GM21381 (cell line): ENCODE measurements at regions not wholly inside any gene's neighbourhood (a gene's known extent, or its start where the extent isn't known, plus 50 kb on each side); places are given as distances from the start of the nearest gene placed in this dataset.

Experiments used
- ATAC-seq: cut with Tn5 transposase; IDR thresholded peaks from one replicate; pipeline ENCODE4 v1.9.1; 2021; ENCODE audit warnings: mild to moderate bottlenecking, moderate library complexity; ENCODE audit not compliant: unreplicated experiment

GRCh38 chr11:11140510-11140909 lies 212.5 kb downstream of the CSNK2A3 start:
- no peak for ATAC-seq

GRCh38 chr11:11137339-11137738 lies 215.7 kb downstream of the CSNK2A3 start:
- no peak for ATAC-seq

DNA sequence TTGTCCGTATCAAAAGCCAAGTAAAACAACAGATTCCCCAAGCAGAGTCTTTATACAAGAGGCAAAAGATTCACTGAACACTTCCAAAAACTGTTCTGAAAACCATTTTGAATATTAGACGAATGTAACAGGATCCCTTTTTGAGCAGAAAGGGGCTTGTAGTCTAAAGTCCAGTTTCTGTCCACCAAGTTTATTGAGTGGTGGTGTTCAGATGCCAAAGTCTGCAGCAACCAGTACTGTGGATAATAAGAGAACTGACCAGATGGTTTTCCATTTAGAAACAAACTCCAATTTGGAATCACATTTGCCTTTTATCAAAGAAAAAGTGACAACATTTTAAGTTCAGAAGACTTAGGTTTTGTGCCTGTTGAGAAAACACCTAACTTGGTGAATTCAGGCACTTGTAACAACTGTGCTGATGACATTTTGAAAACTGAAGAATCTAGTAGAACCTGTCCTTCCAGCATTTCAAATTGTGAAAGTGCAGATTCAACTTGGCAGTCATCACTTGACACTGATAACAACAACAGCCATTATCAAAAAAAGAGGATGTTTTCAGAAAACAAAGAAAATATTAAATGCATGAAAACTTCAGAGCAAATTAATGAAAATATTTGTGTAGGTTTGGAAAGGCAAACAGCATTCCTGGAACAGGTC lies 217.1 kb downstream of the CSNK2A3 start:
- ATAC-seq = no peak

GRCh38 chr11:11129118-11129517 lies 223.9 kb downstream of the CSNK2A3 start:
- ATAC-seq = no peak

DNA sequence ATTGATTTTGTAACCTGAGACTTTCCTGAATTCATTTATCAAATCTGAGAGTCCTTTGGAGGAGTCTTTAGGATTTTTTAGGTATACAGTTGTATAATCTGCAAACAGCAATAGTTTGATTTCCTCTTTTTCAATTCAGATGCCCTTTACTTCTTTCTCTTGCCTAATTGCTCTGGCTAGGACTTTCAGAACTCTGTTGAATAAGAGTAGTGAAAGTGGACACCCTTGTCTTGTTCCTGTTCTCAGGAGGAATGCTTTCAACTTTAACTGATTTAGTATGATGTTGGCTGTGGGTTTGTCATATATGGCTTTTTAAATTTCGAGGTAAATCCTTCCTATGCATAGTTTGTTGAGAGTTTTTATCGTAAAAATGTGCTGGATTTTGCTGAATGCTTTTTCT lies 227.4 kb downstream of the CSNK2A3 start:
- no peak for ATAC-seq

DNA sequence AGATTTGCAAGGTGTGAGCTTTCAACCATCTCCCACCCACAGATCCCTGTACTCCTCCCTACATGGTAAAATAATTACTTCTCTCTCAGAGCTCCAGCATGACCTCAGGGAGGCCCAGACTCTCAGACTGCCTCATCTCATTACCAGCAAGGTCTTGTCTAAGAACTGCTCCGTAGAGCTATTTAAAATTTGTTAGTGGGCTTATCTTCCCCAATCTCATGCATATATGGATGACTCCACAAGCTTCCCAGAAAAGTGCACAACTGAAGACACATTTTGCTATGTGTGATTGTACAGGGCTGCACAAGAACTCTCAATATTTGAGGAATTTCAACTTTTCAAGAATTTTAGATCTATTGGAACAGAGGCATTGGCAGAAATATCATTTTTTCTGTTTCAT lies 230.3 kb downstream of the CSNK2A3 start:
- ATAC-seq = no peak

GRCh38 chr11:11119917-11120316 lies 233.1 kb downstream of the CSNK2A3 start:
- ATAC-seq = no peak

GRCh38 chr11:11117730-11118129 lies 235.3 kb downstream of the CSNK2A3 start:
- ATAC-seq = no peak

- no peak for ATAC-seq
Observed at GRCh38 chr11:11115475-11115874, 237.6 kb downstream of the CSNK2A3 start.

DNA sequence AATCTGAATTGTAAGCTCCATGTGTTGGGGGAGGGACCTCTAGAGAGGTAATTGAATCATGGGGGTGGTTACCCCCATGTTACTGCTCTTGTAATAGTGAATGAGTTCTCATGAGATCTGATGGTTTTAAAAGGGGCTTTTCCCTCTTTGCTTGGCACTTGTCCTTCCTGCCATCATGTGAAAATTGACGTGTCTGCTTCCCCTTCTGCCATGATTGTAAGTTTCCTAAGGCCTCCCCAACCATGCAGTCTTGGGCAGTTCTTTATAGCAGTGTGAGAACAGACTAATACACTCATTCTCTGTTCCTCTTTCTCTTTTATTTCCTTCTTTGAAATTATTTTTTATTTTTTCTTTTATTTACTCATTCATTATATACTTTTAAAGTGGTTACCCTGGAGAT lies 239.4 kb downstream of the CSNK2A3 start:
- no peak for ATAC-seq

GRCh38 chr11:11108026-11108425 lies 245.0 kb downstream of the CSNK2A3 start:
- no peak for ATAC-seq

GRCh38 chr11:11107076-11107723 lies 245.8 kb downstream of the CSNK2A3 start:
- no peak for ATAC-seq

DNA sequence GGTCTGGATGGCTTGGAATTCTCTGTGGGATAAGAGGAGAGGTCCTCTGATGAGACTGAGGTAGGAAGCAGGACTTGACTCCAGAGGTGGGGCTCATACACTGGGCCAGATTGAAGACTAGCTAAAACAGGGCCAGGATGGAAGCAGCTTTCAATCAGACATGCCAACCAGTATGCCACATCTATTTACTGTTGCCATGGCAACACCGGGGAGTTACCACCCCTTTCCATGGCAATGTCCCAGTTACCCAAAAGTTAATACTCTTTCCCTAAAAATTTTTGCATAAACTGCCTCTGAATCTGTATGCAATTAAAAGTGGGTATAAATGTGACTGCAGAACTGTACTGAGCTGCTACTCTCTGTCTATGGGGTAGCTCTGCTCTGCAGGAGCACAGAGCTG lies 247.5 kb upstream of the ZBED5 start:
- no peak for ATAC-seq

GRCh38 chr11:11095831-11096723 lies 238.2 kb upstream of the ZBED5 start:
- ATAC-seq = no peak

DNA sequence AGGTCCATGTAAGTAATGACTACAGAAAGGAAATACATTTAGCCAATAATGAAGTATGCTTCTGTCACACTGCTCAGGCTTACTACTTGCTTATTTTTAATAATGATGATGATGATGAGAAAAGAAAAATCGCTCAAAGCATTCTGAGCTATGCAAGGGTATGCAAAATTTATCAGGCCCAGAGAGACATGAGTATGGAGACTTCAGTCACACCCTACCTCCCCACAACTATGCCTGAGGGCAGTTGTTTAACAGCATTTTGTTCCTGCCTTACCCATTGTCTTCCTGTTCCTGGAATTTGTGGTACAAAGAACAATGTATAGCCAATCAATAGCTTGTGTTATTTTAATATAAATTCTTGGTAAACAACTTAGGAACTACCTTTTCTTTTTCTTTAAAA lies 232.6 kb upstream of the ZBED5 start:
- ATAC-seq = no peak

GRCh38 chr11:11089805-11090204 lies 232.0 kb upstream of the ZBED5 start:
- ATAC-seq = no peak

DNA sequence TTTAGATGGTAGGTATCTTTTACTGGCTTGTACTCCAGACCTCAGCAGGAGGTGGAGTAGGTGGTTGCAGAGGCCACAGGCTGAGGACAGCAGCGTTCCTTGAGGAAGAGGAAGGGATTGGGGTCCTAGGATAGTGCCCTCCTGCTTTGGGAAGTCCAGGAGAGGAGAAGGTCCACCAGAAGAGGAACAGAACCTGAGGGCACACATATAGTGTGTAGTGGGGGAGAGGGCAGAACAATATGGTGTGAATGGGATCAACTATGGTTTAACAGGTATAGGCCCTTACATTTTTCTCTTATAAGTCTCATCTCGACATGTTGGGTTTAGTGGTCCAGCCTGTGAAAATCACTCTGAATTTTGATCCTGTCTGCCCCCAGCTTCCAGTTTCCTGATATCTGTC lies 229.1 kb upstream of the ZBED5 start:
- no peak for ATAC-seq

DNA sequence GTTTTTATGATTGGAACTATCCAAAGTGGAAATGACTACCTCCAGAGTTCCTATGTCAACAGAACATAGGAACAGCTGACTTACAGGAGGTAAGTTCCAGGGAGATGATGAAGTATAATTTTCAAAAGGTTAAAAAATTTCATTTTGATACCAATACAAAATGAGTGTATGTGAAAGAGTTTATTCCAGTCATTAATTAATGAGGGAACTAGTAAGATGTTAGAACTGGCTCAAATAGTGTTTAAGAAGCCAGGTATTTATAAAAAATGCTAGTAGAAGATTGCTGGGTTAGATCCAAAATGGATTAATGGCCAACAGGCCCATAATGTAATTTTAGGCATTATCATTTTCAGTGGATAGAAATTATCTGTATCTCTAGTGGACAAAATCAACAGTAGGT lies 227.7 kb upstream of the ZBED5 start:
- no peak for ATAC-seq

DNA sequence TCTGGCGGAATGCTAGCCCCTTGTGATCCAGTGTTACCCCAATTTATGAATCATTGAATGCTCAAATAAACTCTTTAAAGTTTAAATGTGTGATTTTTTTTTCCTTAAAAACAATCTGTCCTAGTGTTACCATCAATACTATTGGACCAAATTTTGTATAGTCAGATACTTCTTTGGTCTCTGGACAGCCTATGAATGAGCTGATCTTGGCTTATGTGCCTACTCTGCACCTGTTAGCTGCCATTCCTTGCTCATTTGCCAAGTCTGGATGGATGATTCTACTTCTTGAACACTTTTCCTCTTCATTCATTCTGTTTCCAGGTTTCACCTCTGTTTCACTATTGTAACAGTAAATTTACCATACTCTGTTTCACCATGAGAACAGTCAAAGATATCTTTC lies 226.5 kb upstream of the ZBED5 start:
- ATAC-seq = no peak

DNA sequence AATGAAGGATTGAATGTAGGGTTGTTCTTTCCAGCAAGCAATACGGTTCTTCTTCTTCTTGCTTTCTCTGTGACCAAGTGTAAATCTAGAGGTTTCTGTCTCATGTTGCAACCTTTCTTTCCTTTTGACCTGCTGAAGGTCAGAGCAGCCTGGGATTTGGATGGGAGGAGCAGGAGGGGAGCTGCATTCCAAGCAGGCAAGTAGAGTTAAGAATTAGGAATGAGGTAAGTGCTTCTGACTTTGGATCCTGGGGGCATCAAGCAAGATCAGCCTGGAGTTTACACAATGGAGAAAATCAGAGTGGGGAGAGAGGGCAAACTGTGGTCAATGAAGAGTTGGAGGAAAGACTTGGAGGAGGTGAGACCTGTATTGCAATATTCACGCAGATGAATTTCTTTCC lies 225.6 kb upstream of the ZBED5 start:
- no peak for ATAC-seq

GRCh38 chr11:11082646-11083045 lies 224.8 kb upstream of the ZBED5 start:
- ATAC-seq = no peak

- ATAC-seq = no peak
Observed at GRCh38 chr11:11081776-11082175, 223.9 kb upstream of the ZBED5 start.
